ENCODE measurements at regions not wholly inside any gene's neighbourhood (a gene's known extent, or its start where the extent isn't known, plus 50 kb on each side); places are given as distances from the start of the nearest gene placed in this dataset.

GRCh38 chr1:4268262-4268888 is 368.3 kb upstream of the C1orf174 start:
- no peak for TF ChIP-seq EZH2phosphoT487 (IDR thresholded peaks at IDR 0.05; ENCODE audit: low read depth)
- TF ChIP-seq, protein P1, sequence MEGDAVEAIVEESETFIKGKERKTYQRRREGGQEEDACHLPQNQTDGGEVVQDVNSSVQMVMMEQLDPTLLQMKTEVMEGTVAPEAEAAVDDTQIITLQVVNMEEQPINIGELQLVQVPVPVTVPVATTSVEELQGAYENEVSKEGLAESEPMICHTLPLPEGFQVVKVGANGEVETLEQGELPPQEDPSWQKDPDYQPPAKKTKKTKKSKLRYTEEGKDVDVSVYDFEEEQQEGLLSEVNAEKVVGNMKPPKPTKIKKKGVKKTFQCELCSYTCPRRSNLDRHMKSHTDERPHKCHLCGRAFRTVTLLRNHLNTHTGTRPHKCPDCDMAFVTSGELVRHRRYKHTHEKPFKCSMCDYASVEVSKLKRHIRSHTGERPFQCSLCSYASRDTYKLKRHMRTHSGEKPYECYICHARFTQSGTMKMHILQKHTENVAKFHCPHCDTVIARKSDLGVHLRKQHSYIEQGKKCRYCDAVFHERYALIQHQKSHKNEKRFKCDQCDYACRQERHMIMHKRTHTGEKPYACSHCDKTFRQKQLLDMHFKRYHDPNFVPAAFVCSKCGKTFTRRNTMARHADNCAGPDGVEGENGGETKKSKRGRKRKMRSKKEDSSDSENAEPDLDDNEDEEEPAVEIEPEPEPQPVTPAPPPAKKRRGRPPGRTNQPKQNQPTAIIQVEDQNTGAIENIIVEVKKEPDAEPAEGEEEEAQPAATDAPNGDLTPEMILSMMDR (IDR thresholded peaks at IDR 0.05; ENCODE audit: low read depth, low read length): no peak
